ENCODE measurements at regions not wholly inside any gene's neighbourhood (a gene's known extent, or its start where the extent isn't known, plus 50 kb on each side); places are given as distances from the start of the nearest gene placed in this dataset.

- TF ChIP-seq CTCF (IDR thresholded peaks at IDR 0.05) (no peak), POLR2A (IDR thresholded peaks at IDR 0.05) (no peak)
These were observed 59.8 kb upstream of the IRS2 start for GRCh38 chr13:109846185-109846584.
